Astrocyte (in vitro differentiated cells and primary cell): ENCODE measurements at regions not wholly inside any gene's neighbourhood (a gene's known extent, or its start where the extent isn't known, plus 50 kb on each side); places are given as distances from the start of the nearest gene placed in this dataset.

Experiments used
- DNase-seq: peaks from one replicate; pipeline ENCODE4 v3.0.0-alpha.2; 2010; ENCODE audit warnings: low read depth
- FAIRE-seq: peaks from 2 replicates; lab custom pipeline; 2011; peaks lifted over from hg19 to GRCh38; lab: Jason Lieb, UNC
- H2AFZ ChIP-seq: 2 replicates; pipeline ENCODE4 v1.6.0; 2012; ENCODE audit warnings: low read depth, low read length, inconsistent platforms
- H3K27ac ChIP-seq: 2 replicates; pipeline ENCODE4 v1.5.1; 2011; ENCODE audit warnings: low read depth, low read length, inconsistent platforms
- H3K27me3 ChIP-seq: 2 replicates; pipeline ENCODE4 v1.6.0; 2011; ENCODE audit warnings: low read length, inconsistent platforms; ENCODE audit not compliant: insufficient read depth
- H3K36me3 ChIP-seq: 2 replicates; pipeline ENCODE4 v1.5.1; 2011; ENCODE audit warnings: low read length, inconsistent platforms; ENCODE audit not compliant: insufficient read depth
- H3K4me1 ChIP-seq: 2 replicates; pipeline ENCODE4 v1.5.1; 2011; ENCODE audit warnings: low read length, inconsistent platforms; ENCODE audit not compliant: insufficient read depth
- H3K4me2 ChIP-seq: 2 replicates; pipeline ENCODE4 v1.6.0; 2012; ENCODE audit warnings: low read length, inconsistent platforms
- H3K4me3 ChIP-seq: 2 replicates; pipeline ENCODE4 v1.5.1; 2011; ENCODE audit warnings: low read depth, mild to moderate bottlenecking, low read length, inconsistent platforms; ENCODE audit not compliant: insufficient read depth
- H3K79me2 ChIP-seq: 2 replicates; pipeline ENCODE4 v1.6.0; 2012; ENCODE audit warnings: mild to moderate bottlenecking, low read length, inconsistent platforms; ENCODE audit not compliant: insufficient read depth
- H3K9ac ChIP-seq: 2 replicates; pipeline ENCODE4 v1.6.0; 2012; ENCODE audit warnings: mild to moderate bottlenecking, low read length, inconsistent platforms
- H3K9me3 ChIP-seq: 2 replicates; pipeline ENCODE4 v1.5.1; 2012; ENCODE audit warnings: low read depth, mild to moderate bottlenecking, low read length, inconsistent platforms; ENCODE audit not compliant: insufficient read depth
- H4K20me1 ChIP-seq: 2 replicates; pipeline ENCODE4 v1.6.0; 2012; ENCODE audit warnings: low read length, inconsistent platforms; ENCODE audit not compliant: insufficient read depth
- H3K27ac Mint-ChIP-seq: one replicate; pipeline ENCODE4 v1.8.0; 2021; ENCODE audit warnings: mild to moderate bottlenecking, mixed read lengths; ENCODE audit not compliant: unreplicated experiment
- H3K27me3 Mint-ChIP-seq: one replicate; pipeline ENCODE4 v1.8.0; 2021; ENCODE audit warnings: low read depth, mixed read lengths; ENCODE audit not compliant: unreplicated experiment
- H3K36me3 Mint-ChIP-seq: one replicate; pipeline ENCODE4 v1.8.0; 2021; ENCODE audit warnings: low read depth, mixed read lengths; ENCODE audit not compliant: unreplicated experiment
- H3K4me1 Mint-ChIP-seq: one replicate; pipeline ENCODE4 v1.8.0; 2021; ENCODE audit warnings: low read depth, mixed read lengths; ENCODE audit not compliant: unreplicated experiment
- H3K4me3 Mint-ChIP-seq: one replicate; pipeline ENCODE4 v1.8.0; 2021; ENCODE audit warnings: mild to moderate bottlenecking, moderate library complexity, mixed read lengths; ENCODE audit not compliant: unreplicated experiment
- H3K9me3 Mint-ChIP-seq: one replicate; pipeline ENCODE4 v1.8.0; 2021; ENCODE audit warnings: mild to moderate bottlenecking, mixed read lengths; ENCODE audit not compliant: unreplicated experiment
- EZH2 ChIP-seq: IDR thresholded peaks from 2 replicates; pipeline ENCODE4 v1.6.1; 2012; ENCODE audit warnings: mild to moderate bottlenecking, low read length, inconsistent platforms; ENCODE audit not compliant: insufficient read depth
- TF ChIP-seq, protein P1 (sequence below): IDR thresholded peaks from 2 replicates; pipeline ENCODE4 v1.5.1; 2011; ENCODE audit warnings: low read depth, mild to moderate bottlenecking, inconsistent platforms, low read length, moderate library complexity; ENCODE audit not compliant: insufficient read depth

DNA sequence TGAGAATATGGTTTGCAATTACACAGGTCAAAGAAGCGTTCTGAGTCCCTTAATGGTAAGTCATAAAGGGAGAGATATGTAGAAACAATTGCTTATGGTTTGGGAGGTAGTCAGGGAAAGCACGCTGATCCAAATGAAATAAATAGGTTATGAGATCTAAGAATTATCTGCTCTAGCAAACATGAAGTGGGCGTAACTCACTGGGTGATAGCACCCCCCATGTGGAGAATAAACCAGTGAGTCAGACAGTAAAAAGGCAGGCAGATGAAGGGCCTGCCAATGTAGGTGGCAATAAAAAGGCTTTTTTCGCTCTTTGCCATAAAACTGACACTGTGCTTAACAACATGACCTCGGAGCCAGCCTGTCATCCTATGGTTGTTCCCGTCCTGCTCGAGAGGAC is 306.9 kb downstream of the GLRX3 start:
- no peak overlapping the region for H3K4me2 ChIP-seq
- no peak for DNase-seq
- H3K9me3 ChIP-seq = peaks cover 4% of the 10 kb centered on the region
- no peaks in the 10 kb centered on the region for H3K4me1 ChIP-seq
- Mint-ChIP-seq H3K4me1 (no peaks in the 10 kb centered on the region), H3K27ac (no peak overlapping the region), H3K9me3 (peaks cover 6% of the 10 kb centered on the region), H3K27me3 (no peaks in the 10 kb centered on the region), H3K36me3 (no peaks in the 10 kb centered on the region), H3K4me3 (no peak overlapping the region)
- H3K27ac ChIP-seq = no peak overlapping the region
- TF ChIP-seq, protein P1, sequence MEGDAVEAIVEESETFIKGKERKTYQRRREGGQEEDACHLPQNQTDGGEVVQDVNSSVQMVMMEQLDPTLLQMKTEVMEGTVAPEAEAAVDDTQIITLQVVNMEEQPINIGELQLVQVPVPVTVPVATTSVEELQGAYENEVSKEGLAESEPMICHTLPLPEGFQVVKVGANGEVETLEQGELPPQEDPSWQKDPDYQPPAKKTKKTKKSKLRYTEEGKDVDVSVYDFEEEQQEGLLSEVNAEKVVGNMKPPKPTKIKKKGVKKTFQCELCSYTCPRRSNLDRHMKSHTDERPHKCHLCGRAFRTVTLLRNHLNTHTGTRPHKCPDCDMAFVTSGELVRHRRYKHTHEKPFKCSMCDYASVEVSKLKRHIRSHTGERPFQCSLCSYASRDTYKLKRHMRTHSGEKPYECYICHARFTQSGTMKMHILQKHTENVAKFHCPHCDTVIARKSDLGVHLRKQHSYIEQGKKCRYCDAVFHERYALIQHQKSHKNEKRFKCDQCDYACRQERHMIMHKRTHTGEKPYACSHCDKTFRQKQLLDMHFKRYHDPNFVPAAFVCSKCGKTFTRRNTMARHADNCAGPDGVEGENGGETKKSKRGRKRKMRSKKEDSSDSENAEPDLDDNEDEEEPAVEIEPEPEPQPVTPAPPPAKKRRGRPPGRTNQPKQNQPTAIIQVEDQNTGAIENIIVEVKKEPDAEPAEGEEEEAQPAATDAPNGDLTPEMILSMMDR = no peak
- TF ChIP-seq EZH2 = no peak
- H4K20me1 ChIP-seq = no peaks in the 10 kb centered on the region
- no peak for FAIRE-seq
- no peaks in the 10 kb centered on the region for H3K27me3 ChIP-seq
- H2AFZ ChIP-seq = no peak overlapping the region
- H3K79me2 ChIP-seq = no peaks in the 10 kb centered on the region
- no peak overlapping the region for H3K9ac ChIP-seq
- H3K36me3 ChIP-seq = no peaks in the 10 kb centered on the region
- H3K4me3 ChIP-seq = no peak overlapping the region

DNA sequence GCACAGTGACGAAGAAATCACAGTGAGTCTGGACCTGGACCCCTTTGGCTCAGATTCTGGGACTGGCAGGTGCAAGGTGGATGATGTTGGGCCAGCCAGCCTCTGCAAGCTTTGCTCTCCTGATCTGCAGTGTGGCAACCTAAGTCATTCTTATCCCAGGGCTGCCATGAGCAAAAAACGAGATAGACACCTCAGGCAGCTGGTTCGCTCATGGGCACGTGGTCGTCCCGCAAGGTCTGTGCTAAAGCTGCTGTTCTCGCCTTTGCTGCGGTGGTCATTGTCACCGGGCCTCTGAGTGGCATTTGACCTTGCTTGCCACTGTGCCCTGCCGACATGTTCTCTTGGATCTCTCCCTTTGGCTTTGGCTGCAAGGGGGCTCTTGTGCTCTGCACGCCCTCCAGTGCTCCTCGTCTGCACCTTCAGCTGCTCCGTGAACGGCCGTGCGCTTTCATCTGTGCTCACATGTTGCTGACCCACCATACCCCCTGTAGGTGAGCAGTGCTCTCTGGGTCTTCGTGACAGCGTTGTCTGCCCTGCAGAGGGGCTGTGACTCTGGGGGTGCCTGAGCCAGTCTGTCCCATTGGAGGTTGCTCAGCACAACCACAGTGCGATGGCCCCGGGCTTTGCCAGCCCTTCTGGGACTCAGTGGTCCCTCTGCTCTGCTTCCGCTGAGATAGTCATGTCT is 317.0 kb downstream of the GLRX3 start:
- TF ChIP-seq, protein P1 = no peak
- no peak for TF ChIP-seq EZH2
- H3K36me3 ChIP-seq = no peaks in the 10 kb centered on the region
- Mint-ChIP-seq H3K4me3 (no peak overlapping the region), H3K27me3 (no peaks in the 10 kb centered on the region), H3K9me3 (peaks cover 12% of the 10 kb centered on the region), H3K27ac (no peak overlapping the region), H3K4me1 (no peaks in the 10 kb centered on the region), H3K36me3 (no peaks in the 10 kb centered on the region)
- FAIRE-seq (no peak), DNase-seq (no peak)
- no peak overlapping the region for H2AFZ ChIP-seq
- no peaks in the 10 kb centered on the region for H3K4me1 ChIP-seq
- no peak overlapping the region for H3K4me3 ChIP-seq
- H3K27ac ChIP-seq = no peak overlapping the region
- no peak overlapping the region for H3K4me2 ChIP-seq
- peaks cover 25% of the 10 kb centered on the region for H3K9me3 ChIP-seq
- no peaks in the 10 kb centered on the region for H3K27me3 ChIP-seq
- H3K9ac ChIP-seq = no peak overlapping the region
- H3K79me2 ChIP-seq = no peaks in the 10 kb centered on the region
- H4K20me1 ChIP-seq = no peaks in the 10 kb centered on the region

DNA sequence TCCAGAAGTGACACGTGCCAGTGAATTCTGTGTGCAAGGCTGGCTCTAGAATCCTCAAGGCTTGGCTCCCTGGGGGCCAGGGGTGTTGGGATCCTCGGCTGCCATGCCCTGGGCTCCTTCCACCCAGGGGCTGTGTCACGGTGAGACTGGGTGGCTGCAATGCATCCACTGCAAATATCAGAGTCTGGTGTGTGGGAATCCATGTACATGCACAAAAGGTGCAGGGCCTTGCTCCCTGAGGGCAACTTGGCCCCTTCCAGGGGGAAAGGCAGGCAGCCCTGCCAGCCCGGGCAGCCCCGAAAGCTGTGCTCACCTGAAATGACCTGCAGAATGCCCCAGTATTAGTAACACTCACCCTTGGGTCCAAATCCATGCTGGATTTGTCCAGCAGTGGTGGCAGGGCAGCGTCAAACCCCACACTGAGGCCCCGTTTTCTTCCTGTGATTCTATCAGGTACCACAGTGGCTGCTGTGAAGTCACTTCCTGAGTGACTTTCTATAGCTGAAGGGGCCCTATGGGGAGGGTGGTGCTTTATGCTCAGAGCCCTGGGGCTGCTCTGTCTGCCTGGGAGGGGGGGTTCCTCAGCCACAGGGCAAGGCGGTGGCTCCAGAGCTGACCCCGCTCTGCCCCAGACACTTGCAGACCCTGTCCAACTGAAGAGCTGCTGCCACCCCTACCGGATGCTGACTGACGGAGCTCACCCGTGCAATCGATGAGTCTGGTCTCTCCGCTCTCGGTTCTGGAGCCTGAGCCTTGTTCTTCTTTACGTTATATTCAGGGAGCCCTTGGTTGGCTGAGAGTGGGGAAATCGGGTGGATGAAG is 317.7 kb downstream of the GLRX3 start:
- Histone ChIP-seq H3K27ac (no peak overlapping the region), H4K20me1 (no peaks in the 10 kb centered on the region), H3K27me3 (no peaks in the 10 kb centered on the region), H3K9me3 (peaks cover 25% of the 10 kb centered on the region), H3K4me2 (no peak overlapping the region), H3K36me3 (no peaks in the 10 kb centered on the region), H3K79me2 (no peaks in the 10 kb centered on the region), H3K4me1 (no peaks in the 10 kb centered on the region), H3K4me3 (no peak overlapping the region), H2AFZ (no peak overlapping the region), H3K9ac (no peak overlapping the region)
- Mint-ChIP-seq H3K27me3 (no peaks in the 10 kb centered on the region), H3K36me3 (no peaks in the 10 kb centered on the region), H3K4me3 (no peak overlapping the region), H3K9me3 (peaks cover 12% of the 10 kb centered on the region), H3K27ac (no peak overlapping the region), H3K4me1 (no peaks in the 10 kb centered on the region)
- FAIRE-seq (no peak), DNase-seq (no peak)
- TF ChIP-seq, protein P1 = no peak
- no peak for TF ChIP-seq EZH2
